ENCODE measurements at regions not wholly inside any gene's neighbourhood (a gene's known extent, or its start where the extent isn't known, plus 50 kb on each side); places are given as distances from the start of the nearest gene placed in this dataset.
"Not testable (repeated sequence)": the region's sequence is repeated elsewhere in the genome, so short reads cannot be mapped to it uniquely, and the experiment has no call there.

DNA sequence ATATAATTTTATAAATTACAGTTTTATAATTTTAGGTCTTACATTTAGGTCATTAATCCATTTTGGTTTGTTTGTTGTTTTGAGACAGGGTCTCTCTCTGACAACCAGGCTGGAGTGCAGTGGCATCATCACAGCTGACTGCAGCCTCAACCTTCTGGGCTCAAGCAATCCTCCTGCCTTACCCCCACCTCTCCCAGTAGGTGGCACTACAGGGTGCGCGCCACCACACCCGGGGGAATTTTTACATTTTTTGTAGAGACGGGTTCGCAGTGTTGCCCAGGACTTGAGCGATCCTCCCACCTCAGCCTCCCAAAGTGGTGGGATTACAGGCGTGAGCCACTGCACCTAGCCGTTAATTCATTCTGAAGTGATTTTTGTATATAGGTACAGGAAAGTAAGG is 187.0 kb upstream of the ZNF658 start:
- not testable (repeated sequence) for H3K4me1 ChIP-seq (ENCODE audit: control insufficient read depth, insufficient read depth, low read length); H3K9me3 ChIP-seq (replicated peaks; ENCODE audit: control insufficient read depth, low read depth, low read length); H3K27ac ChIP-seq (ENCODE audit: low read length); H3K4me3 ChIP-seq (ENCODE audit: low read length); H3K36me3 ChIP-seq (ENCODE audit: control insufficient read depth, insufficient read depth, low read length); DNase-seq; H3K27me3 ChIP-seq (ENCODE audit: control insufficient read depth, insufficient read depth, low read length)
- no CpG with 5 or more reads among the region's 8 CpGs for WGBS (ENCODE audit: insufficient coverage)

DNA sequence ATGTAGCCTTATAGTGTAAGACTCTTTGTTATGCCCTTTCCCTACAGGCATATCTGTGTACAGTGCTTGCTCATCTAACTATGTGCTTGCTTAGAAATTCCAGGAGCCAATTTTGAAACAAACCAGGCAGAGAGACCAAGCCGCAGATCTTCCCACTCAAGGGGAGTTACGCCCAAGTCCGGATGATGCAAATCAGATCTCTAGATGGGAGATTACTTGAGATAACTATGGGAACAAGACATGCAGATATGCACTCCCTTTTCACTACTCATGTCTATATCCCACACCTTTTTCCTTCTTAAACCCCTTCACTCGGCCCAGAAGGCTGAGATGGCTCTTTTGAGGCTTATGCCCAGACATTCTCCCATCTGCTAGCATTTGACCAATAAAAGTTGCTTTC is 179.7 kb upstream of the ZNF658 start:
- H3K9me3 ChIP-seq (replicated peaks; ENCODE audit: control insufficient read depth, low read depth, low read length); H3K4me3 ChIP-seq (ENCODE audit: low read length); H3K27me3 ChIP-seq (ENCODE audit: control insufficient read depth, insufficient read depth, low read length); H3K36me3 ChIP-seq (ENCODE audit: control insufficient read depth, insufficient read depth, low read length); H3K27ac ChIP-seq (ENCODE audit: low read length); H3K4me1 ChIP-seq (ENCODE audit: control insufficient read depth, insufficient read depth, low read length); DNase-seq: not testable (repeated sequence)
- WGBS (ENCODE audit: insufficient coverage): no CpG with 5 or more reads among the region's 4 CpGs

DNA sequence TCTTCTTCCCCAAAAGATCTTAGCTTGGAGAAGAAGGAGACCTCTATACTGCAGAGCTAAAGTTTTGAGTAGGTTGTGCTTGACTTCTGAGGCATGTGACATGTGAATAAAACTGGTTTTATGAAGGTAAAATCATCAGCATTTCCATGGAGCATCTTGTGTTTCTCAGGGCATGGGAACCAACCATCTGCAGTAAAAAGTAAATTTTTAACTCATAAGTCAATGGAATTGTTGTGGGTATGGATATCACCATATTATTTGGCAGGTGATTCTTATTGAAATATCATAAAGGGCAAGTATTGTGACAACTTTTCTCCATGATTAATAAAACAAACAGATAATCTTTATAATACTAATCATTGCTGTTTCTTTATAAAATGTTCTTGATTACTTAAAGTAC is 173.0 kb upstream of the ZNF658 start:
- H3K27me3 ChIP-seq (ENCODE audit: control insufficient read depth, insufficient read depth, low read length); H3K9me3 ChIP-seq (replicated peaks; ENCODE audit: control insufficient read depth, low read depth, low read length); H3K4me1 ChIP-seq (ENCODE audit: control insufficient read depth, insufficient read depth, low read length); H3K27ac ChIP-seq (ENCODE audit: low read length); H3K4me3 ChIP-seq (ENCODE audit: low read length); H3K36me3 ChIP-seq (ENCODE audit: control insufficient read depth, insufficient read depth, low read length); DNase-seq: not testable (repeated sequence)

DNA sequence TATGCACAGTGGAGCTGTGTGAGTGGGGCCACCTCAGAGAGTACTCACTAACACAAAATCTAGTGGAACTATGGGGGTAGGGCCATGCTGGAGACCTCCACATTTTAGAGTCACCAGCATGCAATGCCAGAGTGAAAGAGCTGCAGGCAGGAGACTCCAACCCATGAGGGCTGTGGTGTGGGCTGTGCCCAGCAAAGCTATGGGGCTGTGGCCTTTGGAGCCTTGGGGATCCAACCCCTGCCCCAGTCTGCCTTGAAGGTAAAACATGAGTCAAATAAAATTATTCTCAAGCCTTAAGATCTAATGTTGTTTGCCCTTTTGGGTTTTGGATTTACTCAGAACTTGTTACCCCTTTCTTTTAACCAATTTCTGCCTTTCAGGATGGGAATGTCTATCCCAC is 163.8 kb upstream of the ZNF658 start:
- not testable (repeated sequence) for H3K27ac ChIP-seq (ENCODE audit: low read length); H3K4me3 ChIP-seq (ENCODE audit: low read length); H3K27me3 ChIP-seq (ENCODE audit: control insufficient read depth, insufficient read depth, low read length); H3K4me1 ChIP-seq (ENCODE audit: control insufficient read depth, insufficient read depth, low read length); DNase-seq; H3K9me3 ChIP-seq (replicated peaks; ENCODE audit: control insufficient read depth, low read depth, low read length); H3K36me3 ChIP-seq (ENCODE audit: control insufficient read depth, insufficient read depth, low read length)

DNA sequence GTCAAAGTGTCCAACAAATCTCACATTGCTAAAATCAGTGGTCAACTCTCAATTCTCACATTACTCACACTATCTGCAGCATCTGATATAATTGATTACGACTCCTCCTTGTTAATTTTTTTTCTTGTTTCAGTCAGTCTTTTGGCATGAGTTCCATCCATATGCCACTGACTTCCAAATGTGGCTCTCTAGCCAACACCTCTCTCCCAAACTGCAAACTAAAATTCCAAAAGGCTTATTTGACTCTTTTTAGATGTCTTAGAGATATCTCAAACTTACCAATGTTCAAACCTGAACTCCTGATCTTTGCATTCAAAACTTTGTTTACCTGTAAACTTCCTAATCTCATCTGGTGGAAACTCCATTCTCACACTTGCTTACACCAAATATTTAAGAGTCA is 162.1 kb upstream of the ZNF658 start:
- not testable (repeated sequence) for H3K27me3 ChIP-seq (ENCODE audit: control insufficient read depth, insufficient read depth, low read length); H3K27ac ChIP-seq (ENCODE audit: low read length); H3K36me3 ChIP-seq (ENCODE audit: control insufficient read depth, insufficient read depth, low read length); DNase-seq; H3K4me3 ChIP-seq (ENCODE audit: low read length); H3K4me1 ChIP-seq (ENCODE audit: control insufficient read depth, insufficient read depth, low read length); H3K9me3 ChIP-seq (replicated peaks; ENCODE audit: control insufficient read depth, low read depth, low read length)
- 57% methylated on average over 1 of the region's 1 CpG for WGBS (ENCODE audit: insufficient coverage)

DNA sequence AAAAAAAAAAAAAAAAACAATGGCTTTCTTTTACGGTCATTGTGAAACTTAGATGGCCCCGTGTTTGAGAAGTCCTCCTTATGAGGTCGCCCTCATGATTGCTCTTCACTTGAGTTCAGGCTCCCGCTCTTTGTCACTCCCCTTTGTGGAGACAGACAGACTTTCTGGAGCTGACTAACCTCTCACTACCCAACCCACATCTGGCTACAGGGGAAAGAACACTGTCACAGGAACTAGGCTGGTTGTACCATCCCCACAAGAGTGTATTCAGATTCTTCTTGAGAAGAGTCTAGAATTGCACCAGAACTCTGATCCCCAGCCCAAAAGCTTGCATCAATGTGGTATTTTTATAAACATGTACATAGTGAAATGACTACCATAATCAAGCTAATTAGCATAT is 160.4 kb upstream of the ZNF658 start:
- DNase-seq; H3K4me1 ChIP-seq (ENCODE audit: control insufficient read depth, insufficient read depth, low read length); H3K27ac ChIP-seq (ENCODE audit: low read length); H3K36me3 ChIP-seq (ENCODE audit: control insufficient read depth, insufficient read depth, low read length); H3K27me3 ChIP-seq (ENCODE audit: control insufficient read depth, insufficient read depth, low read length); H3K9me3 ChIP-seq (replicated peaks; ENCODE audit: control insufficient read depth, low read depth, low read length); H3K4me3 ChIP-seq (ENCODE audit: low read length): not testable (repeated sequence)
- WGBS (ENCODE audit: insufficient coverage): no CpG with 5 or more reads among the region's 4 CpGs

DNA sequence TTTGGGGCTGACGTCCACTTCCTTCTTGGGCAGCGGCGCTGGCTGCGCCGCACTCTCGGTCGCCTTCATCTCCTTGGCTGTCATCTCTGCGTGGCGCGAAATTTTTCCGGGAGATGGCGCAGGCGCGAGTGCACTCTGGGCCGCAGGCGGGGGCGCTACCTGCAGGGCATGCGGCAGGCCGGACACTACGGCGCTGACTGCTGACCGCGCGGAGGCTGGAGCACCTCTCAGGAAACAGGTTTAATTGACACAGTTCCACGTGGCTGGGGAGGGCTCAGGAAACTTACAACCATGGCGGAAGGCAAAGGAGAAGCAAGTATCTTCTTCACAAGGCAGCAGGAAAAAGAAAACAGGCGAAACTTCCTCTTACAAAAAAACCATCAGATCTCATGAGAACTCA is 154.7 kb upstream of the ZNF658 start:
- no CpG with 5 or more reads among the region's 27 CpGs for WGBS (ENCODE audit: insufficient coverage)
- H3K27me3 ChIP-seq (ENCODE audit: control insufficient read depth, insufficient read depth, low read length); H3K36me3 ChIP-seq (ENCODE audit: control insufficient read depth, insufficient read depth, low read length); H3K4me1 ChIP-seq (ENCODE audit: control insufficient read depth, insufficient read depth, low read length); H3K9me3 ChIP-seq (replicated peaks; ENCODE audit: control insufficient read depth, low read depth, low read length); H3K27ac ChIP-seq (ENCODE audit: low read length); DNase-seq; H3K4me3 ChIP-seq (ENCODE audit: low read length): not testable (repeated sequence)

DNA sequence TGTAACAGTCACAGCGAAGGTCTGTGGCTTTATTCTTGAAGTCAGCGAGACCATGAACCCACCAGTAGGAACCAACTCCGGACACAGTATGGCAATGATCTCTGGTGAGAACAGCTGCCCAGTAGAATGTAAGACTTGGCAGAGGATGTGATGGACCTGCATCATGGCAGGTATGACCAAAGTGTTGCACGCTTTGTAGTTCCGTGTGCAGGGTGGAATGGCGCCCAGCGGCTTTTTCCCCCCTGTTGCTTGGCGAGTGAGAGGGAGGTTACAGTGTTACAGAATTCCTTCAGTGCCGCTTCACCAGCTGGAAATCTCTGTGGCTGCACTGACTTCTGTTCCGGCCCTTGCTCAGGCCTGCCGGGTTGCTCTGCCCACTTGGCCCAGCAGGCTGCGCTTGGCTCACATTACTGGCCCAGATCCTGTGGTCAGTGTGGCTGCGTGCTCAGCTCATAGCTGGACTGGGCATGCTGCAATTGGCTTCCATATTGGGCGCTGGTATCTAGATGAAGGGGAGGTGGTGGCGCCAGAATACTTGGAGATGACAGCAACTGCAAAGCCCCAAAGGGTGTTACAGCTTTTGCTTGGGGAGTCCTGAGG is 148.1 kb upstream of the ZNF658 start:
- DNase-seq; H3K4me3 ChIP-seq (ENCODE audit: low read length); H3K36me3 ChIP-seq (ENCODE audit: control insufficient read depth, insufficient read depth, low read length); H3K27ac ChIP-seq (ENCODE audit: low read length); H3K4me1 ChIP-seq (ENCODE audit: control insufficient read depth, insufficient read depth, low read length); H3K9me3 ChIP-seq (replicated peaks; ENCODE audit: control insufficient read depth, low read depth, low read length); H3K27me3 ChIP-seq (ENCODE audit: control insufficient read depth, insufficient read depth, low read length): not testable (repeated sequence)
- no CpG with 5 or more reads among the region's 15 CpGs for WGBS (ENCODE audit: insufficient coverage)

DNA sequence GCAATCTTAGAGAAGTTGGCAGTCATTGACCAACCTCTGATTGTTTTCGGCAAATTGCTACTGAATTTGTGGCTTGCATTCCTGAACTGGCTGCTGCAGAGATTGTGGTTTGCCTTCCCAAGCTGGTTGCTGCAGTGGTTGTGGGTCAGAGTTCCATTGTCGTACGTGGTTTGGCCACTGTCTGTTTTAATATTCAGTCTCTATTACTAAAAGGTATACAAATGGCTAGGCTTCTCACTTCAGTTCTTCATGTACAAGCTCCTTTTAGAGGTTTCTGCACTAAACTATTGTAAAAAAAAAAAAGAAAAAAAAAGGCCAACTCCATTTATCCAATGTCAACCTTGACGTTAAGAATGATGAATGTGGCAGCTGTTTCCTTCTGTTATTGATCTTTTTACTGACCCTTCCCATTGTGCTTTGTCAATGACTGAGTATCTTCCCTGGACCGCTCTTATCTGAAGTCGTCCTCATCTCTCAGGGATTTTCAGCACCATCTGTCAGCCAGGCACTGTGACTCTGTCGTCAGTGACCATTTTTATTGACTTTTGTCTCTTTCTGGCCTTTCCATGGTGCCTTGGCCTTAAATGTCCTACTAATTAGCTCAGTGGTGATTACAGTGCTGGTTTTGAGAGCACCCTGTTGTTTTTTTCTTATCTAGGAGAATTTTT is 140.6 kb upstream of the ZNF658 start:
- H3K9me3 ChIP-seq (replicated peaks; ENCODE audit: control insufficient read depth, low read depth, low read length); DNase-seq; H3K4me1 ChIP-seq (ENCODE audit: control insufficient read depth, insufficient read depth, low read length); H3K4me3 ChIP-seq (ENCODE audit: low read length); H3K36me3 ChIP-seq (ENCODE audit: control insufficient read depth, insufficient read depth, low read length); H3K27me3 ChIP-seq (ENCODE audit: control insufficient read depth, insufficient read depth, low read length); H3K27ac ChIP-seq (ENCODE audit: low read length): not testable (repeated sequence)
- WGBS (ENCODE audit: insufficient coverage): no CpG with 5 or more reads among the region's 7 CpGs

DNA sequence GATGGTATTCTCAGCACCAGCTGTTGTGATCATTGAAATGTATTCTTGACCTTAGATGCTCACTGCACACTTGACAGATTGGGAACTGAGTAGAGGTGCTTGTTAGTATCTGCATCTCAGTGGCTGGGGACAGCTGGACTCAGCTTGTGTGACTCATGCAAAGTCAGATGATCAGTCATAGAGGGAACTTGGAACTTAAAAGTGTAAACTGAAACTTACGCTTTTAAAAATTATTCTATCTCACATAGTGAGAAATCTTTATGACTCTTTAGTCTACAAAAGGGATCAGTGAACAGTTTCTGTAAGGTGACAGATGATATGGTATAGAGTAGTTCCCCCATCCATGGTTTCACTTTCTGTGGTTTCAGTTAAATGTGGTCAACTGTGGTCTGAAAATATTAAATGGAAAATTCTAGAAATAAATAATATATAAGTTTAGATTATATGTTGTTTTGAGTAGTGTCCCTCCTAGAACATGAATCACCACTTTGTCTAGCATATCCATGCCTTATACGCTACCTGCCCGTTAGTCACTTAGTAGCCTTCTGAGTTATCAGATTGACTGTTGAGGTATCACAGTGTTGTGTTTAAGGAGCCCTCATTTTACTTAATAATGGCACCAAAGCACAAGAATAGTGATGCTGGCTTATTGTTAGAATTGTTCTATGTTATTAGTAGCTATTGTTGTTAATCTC is 135.6 kb upstream of the ZNF658 start:
- WGBS (ENCODE audit: insufficient coverage): no CpG with 5 or more reads among the region's 3 CpGs
- H3K9me3 ChIP-seq (replicated peaks; ENCODE audit: control insufficient read depth, low read depth, low read length); H3K36me3 ChIP-seq (ENCODE audit: control insufficient read depth, insufficient read depth, low read length); DNase-seq; H3K27me3 ChIP-seq (ENCODE audit: control insufficient read depth, insufficient read depth, low read length); H3K27ac ChIP-seq (ENCODE audit: low read length); H3K4me3 ChIP-seq (ENCODE audit: low read length); H3K4me1 ChIP-seq (ENCODE audit: control insufficient read depth, insufficient read depth, low read length): not testable (repeated sequence)

DNA sequence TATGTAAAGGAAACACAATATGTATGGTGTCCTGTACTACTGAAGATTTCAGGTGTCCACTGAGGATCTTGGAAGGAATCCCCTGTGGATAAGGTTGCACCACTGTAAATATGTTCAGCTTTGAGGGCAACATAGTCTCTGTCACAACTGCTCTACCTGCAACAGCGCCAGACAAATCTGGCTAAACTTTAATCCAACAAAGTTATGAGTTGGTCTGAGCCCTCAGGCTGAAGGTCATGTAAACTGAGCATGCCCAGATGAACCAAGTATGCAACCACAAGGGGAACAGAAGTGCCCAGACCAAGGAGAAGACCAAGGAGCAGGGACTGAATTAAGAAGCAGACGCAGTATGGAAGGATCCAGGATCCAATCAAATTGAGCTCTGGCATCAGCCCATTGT is 135.0 kb upstream of the ZNF658 start:
- not testable (repeated sequence) for H3K4me3 ChIP-seq (ENCODE audit: low read length); H3K36me3 ChIP-seq (ENCODE audit: control insufficient read depth, insufficient read depth, low read length); H3K4me1 ChIP-seq (ENCODE audit: control insufficient read depth, insufficient read depth, low read length); H3K9me3 ChIP-seq (replicated peaks; ENCODE audit: control insufficient read depth, low read depth, low read length); H3K27ac ChIP-seq (ENCODE audit: low read length); H3K27me3 ChIP-seq (ENCODE audit: control insufficient read depth, insufficient read depth, low read length); DNase-seq
- WGBS (ENCODE audit: insufficient coverage): no CpG with 5 or more reads among the region's 2 CpGs
